Middle frontal gyrus (tissue), 1 donor: ENCODE measurements at regions not wholly inside any gene's neighbourhood (a gene's known extent, or its start where the extent isn't known, plus 50 kb on each side); places are given as distances from the start of the nearest gene placed in this dataset.
"Not testable (repeated sequence)": the region's sequence is repeated elsewhere in the genome, so short reads cannot be mapped to it uniquely, and the experiment has no call there.

Experiments
- DNase-seq: peaks from one replicate; pipeline ENCODE4 v3.0.0-alpha.2; 2015; ENCODE audit warnings: low spot score; ENCODE audit errors: extremely low spot score

DNA sequence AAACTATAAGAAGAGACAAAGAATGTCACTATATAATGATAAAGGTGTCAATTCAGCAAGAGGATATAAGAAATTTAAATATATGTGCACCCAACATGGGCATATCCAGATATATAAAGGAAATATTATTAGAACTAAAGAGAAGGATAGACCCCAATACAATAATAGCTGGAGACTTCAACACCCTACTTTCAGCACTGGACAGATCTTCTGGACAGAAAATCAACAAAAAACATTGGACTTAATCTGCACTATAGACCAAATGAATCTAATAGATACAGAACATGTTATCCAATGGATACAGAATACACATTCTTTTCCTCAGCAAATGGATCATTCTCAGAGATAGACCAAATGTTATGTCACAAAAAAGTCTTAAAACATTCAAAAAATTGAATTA lies 327.7 kb downstream of the PPP1R2C start:
- DNase-seq = no peak

- DNase-seq = no peak
These were observed 334.7 kb downstream of the PPP1R2C start for GRCh38 chrX:42443267-42443666.

GRCh38 chrX:42442745-42443144 lies 335.2 kb downstream of the PPP1R2C start:
- no peak for DNase-seq

DNA sequence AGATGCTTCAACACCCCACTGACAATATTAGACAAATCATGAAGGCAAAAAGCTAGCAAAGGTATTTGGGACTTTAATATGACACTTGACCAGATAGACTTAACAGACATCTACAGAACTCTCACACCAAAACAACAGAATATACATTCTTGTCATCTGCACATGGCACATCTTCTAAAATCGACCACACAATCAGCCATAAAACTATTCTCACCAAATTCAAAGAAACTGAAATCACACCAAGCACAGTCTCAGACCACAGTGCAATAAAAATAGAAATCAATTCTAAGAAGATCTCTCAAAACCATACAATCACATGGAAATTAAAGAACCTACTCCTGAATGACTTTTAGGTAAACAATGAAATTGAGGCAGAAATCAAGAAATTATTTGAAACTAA lies 340.8 kb downstream of the PPP1R2C start:
- no peak for DNase-seq

- no peak for DNase-seq
These were observed 343.4 kb downstream of the PPP1R2C start for GRCh38 chrX:42434458-42435166.

- no peak for DNase-seq
These were observed 345.4 kb downstream of the PPP1R2C start for GRCh38 chrX:42432552-42432951.

DNA sequence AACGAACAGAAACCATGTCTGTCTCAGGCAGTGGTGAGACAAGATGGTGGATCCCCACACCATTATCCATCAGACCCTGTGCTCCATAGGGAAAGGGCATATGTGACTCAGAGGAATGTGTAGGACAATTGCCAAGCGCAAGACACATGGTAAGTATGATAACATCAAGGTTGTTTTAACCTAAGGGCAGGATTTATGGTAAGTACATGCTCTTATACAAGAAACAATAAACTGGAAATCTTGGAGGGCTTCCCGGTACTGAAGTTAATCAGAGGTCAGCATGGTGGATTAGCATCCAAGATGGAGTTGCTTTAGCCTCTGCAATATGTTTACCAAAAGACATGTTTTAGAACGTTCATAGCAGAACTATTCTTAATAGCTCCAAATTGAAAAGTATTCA lies 355.0 kb downstream of the PPP1R2C start:
- DNase-seq = no peak

DNA sequence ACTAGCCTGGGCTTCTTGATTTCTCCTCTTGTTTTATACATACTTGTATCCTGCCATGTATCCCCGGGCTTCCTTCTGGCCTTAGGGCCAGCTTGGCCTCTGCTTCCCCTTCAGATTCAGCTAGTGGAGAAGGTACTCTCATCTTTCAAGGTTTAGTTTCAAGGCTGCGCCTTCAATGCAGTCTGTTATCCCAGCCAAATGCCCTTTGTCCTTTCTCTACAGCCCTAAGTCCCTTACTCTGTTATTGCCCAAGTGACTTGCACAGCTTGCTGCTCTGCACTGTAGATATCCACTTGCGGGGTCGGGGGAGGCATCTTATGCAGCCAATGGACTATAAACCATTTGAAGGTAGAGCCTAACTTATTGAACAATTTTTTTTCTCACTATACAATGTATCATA lies 357.5 kb downstream of the PPP1R2C start:
- DNase-seq = no peak

DNA sequence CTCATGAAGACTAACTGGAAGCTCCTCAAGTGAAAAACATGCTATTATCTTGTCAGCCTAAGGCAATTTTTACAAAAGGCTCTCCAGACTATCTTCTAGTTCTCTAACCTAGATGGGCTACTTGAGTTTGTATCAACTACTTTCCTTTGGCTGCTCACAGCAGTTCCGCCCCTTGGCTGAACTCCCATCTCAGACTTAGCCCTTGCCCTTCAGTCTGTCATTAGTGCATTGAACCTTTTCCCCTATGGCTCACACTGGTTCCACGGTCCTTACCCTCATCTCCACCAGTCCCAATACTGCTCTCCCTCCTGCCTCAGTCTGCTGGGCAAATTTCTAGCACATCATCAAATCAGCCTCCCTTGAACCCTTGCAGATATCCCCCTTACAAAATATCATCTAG lies 362.3 kb downstream of the PPP1R2C start:
- no peak for DNase-seq

DNA sequence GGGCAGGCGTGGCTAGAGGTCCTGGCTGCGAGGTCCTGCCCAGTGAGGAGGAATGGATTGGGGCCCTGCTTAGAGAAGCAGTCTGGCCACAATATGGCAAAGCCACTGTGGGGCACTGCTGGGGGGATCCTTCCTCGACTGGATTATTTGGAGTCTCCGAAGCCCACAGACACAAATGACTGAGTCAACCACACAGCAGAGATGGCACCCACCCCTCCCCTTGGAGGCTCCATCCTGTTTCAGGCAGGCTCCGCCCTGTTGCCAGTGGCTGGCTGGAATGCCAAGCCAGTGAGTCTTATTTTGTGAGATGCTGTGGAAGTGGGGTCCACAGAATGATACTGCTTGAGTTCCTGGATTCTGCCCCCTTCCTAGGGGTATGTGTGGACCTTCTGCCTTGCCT lies 363.9 kb downstream of the PPP1R2C start:
- no peak for DNase-seq

DNA sequence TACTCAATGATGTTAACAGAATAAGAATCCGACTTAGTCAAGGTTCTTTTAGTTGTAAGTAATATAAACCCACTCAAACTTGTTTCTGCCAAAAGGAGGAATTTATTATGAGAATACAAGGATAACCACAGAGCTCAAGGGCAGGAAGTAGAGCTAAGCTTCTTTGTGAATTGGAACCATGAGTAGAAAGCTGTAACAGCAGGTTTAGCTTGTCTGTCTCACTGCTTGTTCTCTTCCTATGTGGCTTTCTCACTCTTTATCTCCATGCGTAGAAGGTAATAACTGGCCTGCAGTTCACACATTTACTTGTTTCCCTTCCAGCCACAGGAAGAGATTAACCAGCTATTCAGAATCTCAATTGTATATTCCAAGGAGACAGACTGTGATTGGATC lies 378.3 kb downstream of the PPP1R2C start:
- DNase-seq = no peak

GRCh38 chrX:42398967-42399631 lies 378.9 kb downstream of the PPP1R2C start:
- no peak for DNase-seq

- DNase-seq = no peak
These were observed 381.8 kb downstream of the PPP1R2C start for GRCh38 chrX:42396136-42396535.

GRCh38 chrX:42392846-42393245 lies 385.1 kb downstream of the PPP1R2C start:
- no peak for DNase-seq

DNA sequence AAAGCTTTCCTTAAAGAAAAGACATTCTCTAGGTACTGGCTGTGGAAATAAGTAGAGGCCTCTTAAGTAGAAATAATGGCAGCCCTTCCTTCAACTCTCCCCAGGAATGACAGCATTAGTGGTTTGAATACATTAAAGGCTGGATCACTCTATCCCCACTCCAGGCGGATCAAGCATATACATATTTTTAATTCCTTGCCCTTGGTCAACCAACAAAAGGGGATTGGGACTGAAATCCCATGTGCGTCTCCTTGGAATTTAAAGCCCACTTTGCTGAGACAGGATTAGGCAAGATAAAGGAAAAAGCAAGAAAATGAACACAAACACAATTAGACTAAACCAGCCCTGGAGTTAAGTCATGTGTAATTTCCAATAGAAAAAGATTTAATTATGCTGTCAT lies 391.3 kb downstream of the PPP1R2C start:
- DNase-seq = no peak

GRCh38 chrX:42385730-42386129 lies 392.2 kb downstream of the PPP1R2C start:
- no peak for DNase-seq

GRCh38 chrX:42384956-42385355 lies 393.0 kb downstream of the PPP1R2C start:
- no peak for DNase-seq

DNA sequence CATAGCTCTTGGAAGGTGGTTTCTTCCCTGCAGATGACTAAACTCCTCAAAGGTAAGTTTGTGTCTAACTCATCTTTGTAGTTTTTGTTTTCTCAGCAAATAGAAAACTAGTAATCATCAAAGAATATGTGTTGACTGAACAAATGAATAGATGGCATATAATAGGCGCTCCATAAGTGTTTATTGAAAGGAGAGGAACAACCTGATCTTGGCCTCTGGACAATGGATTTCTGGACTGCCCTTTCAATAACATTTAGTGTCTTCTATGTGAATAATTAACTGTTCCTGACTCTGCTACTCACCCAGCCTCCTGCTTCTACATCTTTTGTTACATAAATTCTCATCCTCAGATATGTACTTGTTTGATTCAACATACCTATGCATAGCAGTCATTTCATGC lies 399.1 kb downstream of the PPP1R2C start:
- DNase-seq = no peak

- no peak for DNase-seq
These were observed 402.9 kb downstream of the PPP1R2C start for GRCh38 chrX:42375086-42375485.

DNA sequence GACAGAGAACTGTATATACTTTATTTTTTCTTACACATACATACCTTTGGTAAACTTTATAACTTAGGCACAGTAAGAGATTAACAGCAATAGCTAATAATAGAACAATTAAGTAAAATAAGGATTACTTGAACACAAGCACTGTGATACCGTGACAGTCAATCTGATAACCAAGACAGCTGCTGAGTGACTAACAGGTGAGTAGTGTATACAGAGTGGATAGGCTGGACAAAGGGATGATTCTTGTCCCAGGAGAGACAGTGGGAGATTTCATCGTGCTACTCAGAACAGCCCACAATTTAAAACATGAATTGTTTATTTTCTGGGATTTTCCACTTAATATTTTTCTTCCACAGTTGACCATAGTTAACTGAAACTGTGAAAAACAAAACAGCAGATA lies 411.8 kb downstream of the PPP1R2C start:
- no peak for DNase-seq

- DNase-seq = no peak
These were observed 415.7 kb downstream of the PPP1R2C start for GRCh38 chrX:42362219-42362618.

DNA sequence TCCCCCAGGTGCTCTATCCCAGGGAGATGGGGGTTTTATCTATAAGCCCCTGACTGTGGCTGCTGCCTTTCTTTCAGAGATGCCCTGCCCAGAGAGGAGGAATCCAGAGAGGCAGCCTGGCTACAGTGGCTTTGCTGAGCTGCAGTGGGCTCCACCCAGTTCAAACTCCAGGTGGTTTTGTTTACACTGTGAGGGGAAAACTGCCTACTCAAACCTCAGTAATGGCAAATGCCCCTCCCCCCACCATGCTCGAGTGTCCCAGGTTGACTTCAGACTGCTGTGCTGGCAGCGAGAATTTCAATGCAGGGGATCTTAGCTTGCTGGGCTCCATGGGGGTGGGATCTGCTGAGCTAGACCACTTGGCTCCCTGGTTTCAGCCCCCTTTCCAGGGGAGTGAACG lies 419.6 kb upstream of the CASK start:
- not testable (repeated sequence) for DNase-seq
